ENCODE measurements at regions not wholly inside any gene's neighbourhood (a gene's known extent, or its start where the extent isn't known, plus 50 kb on each side); places are given as distances from the start of the nearest gene placed in this dataset.
"Not testable (repeated sequence)": the region's sequence is repeated elsewhere in the genome, so short reads cannot be mapped to it uniquely, and the experiment has no call there.

- TF ChIP-seq CTCF, POLR2A (IDR thresholded peaks at IDR 0.05): not testable (repeated sequence)
Observed at GRCh38 chr2:150194816-150195215, 292.7 kb downstream of the RND3 start.
